Fibroblast of skin of left biceps (primary cell): ENCODE measurements at regions not wholly inside any gene's neighbourhood (a gene's known extent, or its start where the extent isn't known, plus 50 kb on each side); places are given as distances from the start of the nearest gene placed in this dataset.
"Not testable (repeated sequence)": the region's sequence is repeated elsewhere in the genome, so short reads cannot be mapped to it uniquely, and the experiment has no call there.

Experiments
- DNase-seq, 2 experiments: peaks; one replicate each; pipeline ENCODE4 v3.0.0-alpha.2; 2013; ENCODE audit warnings: low read depth in 2 of 2

- DNase-seq, result no peak
Observed at GRCh38 chr14:42517806-42518500, 911.3 kb downstream of the LRFN5 start.

GRCh38 chr14:42513837-42514236 is 907.2 kb downstream of the LRFN5 start:
- no peak for DNase-seq

GRCh38 chr14:42510071-42510470 is 903.4 kb downstream of the LRFN5 start:
- no peak for DNase-seq

GRCh38 chr14:42508209-42508946 is 901.7 kb downstream of the LRFN5 start:
- DNase-seq, result no peak

- no peak for DNase-seq
Observed at GRCh38 chr14:42504433-42504832, 897.8 kb downstream of the LRFN5 start.

GRCh38 chr14:42499137-42499536 is 892.5 kb downstream of the LRFN5 start:
- no peak for DNase-seq

- DNase-seq, result no peak
Observed at GRCh38 chr14:42490536-42490935, 883.9 kb downstream of the LRFN5 start.

- no peak for DNase-seq
Observed at GRCh38 chr14:42488965-42489364, 882.3 kb downstream of the LRFN5 start.

- not testable (repeated sequence) for DNase-seq
Observed at GRCh38 chr14:42482345-42482971, 875.8 kb downstream of the LRFN5 start.

- not testable (repeated sequence) for DNase-seq
Observed at GRCh38 chr14:42481714-42482113, 875.0 kb downstream of the LRFN5 start.

GRCh38 chr14:42480255-42480654 is 873.6 kb downstream of the LRFN5 start:
- no peak for DNase-seq

GRCh38 chr14:42475289-42475688 is 868.6 kb downstream of the LRFN5 start:
- no peak for DNase-seq

- no peak for DNase-seq
Observed at GRCh38 chr14:42470427-42470719, 863.7 kb downstream of the LRFN5 start.

- DNase-seq, result no peak
Observed at GRCh38 chr14:42469637-42470426, 863.2 kb downstream of the LRFN5 start.

GRCh38 chr14:42460673-42461072 is 854.0 kb downstream of the LRFN5 start:
- DNase-seq, result no peak

GRCh38 chr14:42459171-42459685 is 852.6 kb downstream of the LRFN5 start:
- DNase-seq, result no peak

- DNase-seq, result no peak
Observed at GRCh38 chr14:42441615-42442014, 834.9 kb downstream of the LRFN5 start.

GRCh38 chr14:42437809-42438208 is 831.1 kb downstream of the LRFN5 start:
- no peak for DNase-seq

GRCh38 chr14:42429401-42429800 is 822.7 kb downstream of the LRFN5 start:
- DNase-seq, result no peak

- no peak for DNase-seq
Observed at GRCh38 chr14:42428996-42429395, 822.3 kb downstream of the LRFN5 start.

GRCh38 chr14:42424501-42424900 is 817.8 kb downstream of the LRFN5 start:
- no peak for DNase-seq
